Testis (tissue), 2 donors: ENCODE measurements at regions not wholly inside any gene's neighbourhood (a gene's known extent, or its start where the extent isn't known, plus 50 kb on each side); places are given as distances from the start of the nearest gene placed in this dataset.

Experiments
- POLR2A ChIP-seq: fragments of 450-650 bp; IDR thresholded peaks from one replicate; pipeline ENCODE4 v1.6.1; 2017; ENCODE audit warnings: antibody characterized with exemption, mild to moderate bottlenecking, moderate library complexity
- TF ChIP-seq, protein P1 (sequence below), 3 experiments: fragments of 450-650 bp in 2 of 3; fragments of 200-600 bp in 1 of 3; sonication (generic) in 1 of 3; IDR thresholded peaks; one replicate each; pipeline ENCODE4 v1.5.1; 2016 to 2019; ENCODE audit warnings: antibody characterized with exemption in 3 of 3, mild to moderate bottlenecking in 2 of 3, moderate library complexity in 1 of 3

DNA sequence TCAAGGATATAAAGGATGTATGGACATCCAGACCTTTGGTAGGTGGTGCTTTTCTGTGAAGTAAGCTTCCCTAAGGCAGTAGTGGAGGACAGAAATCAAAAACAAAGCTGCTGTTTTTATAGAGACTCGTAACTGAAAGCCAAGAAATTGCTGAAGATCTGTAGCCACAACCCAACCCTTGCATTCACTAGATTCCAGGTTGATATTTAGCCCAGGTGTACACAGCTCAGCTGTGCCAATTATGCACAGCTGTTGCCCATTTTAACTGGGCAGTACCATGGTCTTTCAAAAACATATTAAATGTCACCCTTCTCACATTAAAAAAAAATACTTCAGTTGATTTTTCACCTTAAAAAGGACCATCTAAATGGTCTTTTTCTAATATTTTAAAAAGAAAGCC is 75.8 kb downstream of the CNTN3 start:
- TF ChIP-seq, protein P1, sequence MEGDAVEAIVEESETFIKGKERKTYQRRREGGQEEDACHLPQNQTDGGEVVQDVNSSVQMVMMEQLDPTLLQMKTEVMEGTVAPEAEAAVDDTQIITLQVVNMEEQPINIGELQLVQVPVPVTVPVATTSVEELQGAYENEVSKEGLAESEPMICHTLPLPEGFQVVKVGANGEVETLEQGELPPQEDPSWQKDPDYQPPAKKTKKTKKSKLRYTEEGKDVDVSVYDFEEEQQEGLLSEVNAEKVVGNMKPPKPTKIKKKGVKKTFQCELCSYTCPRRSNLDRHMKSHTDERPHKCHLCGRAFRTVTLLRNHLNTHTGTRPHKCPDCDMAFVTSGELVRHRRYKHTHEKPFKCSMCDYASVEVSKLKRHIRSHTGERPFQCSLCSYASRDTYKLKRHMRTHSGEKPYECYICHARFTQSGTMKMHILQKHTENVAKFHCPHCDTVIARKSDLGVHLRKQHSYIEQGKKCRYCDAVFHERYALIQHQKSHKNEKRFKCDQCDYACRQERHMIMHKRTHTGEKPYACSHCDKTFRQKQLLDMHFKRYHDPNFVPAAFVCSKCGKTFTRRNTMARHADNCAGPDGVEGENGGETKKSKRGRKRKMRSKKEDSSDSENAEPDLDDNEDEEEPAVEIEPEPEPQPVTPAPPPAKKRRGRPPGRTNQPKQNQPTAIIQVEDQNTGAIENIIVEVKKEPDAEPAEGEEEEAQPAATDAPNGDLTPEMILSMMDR (IDR thresholded peaks at IDR 0.05) = no peak
- TF ChIP-seq POLR2A = no peak
